PC-3 (cell line): ENCODE measurements at regions not wholly inside any gene's neighbourhood (a gene's known extent, or its start where the extent isn't known, plus 50 kb on each side); places are given as distances from the start of the nearest gene placed in this dataset.
"Not testable (repeated sequence)": the region's sequence is repeated elsewhere in the genome, so short reads cannot be mapped to it uniquely, and the experiment has no call there.

ENCODE experiments used
- ATAC-seq: fragments of 200-7000 bp; cut with Tn5 transposase; 2 replicates; pipeline ENCODE4 v1.9.1; 2020; ENCODE audit warnings: mild to moderate bottlenecking, moderate library complexity
- BruUV-seq: library from RNA; stranded (reverse); fragments of 400-500 nt; replicated peaks from 2 replicates; lab custom pipeline; 2021; lab: Mats Ljungman, UMichigan
- CTCF ChIA-PET: fragments of 300-600 bp; sonication (Branson Sonifier 250); formaldehyde crosslinking; loops from one replicate; lab custom pipeline; 2022; ENCODE audit warnings: antibody characterized with exemption; lab: Charles Lee
- POLR2A ChIA-PET: fragments of 300-600 bp; sonication (Branson Sonifier 250); formaldehyde crosslinking; loops from one replicate; lab custom pipeline; 2022; ENCODE audit warnings: antibody characterized with exemption; ENCODE audit not compliant: unreplicated experiment; lab: Charles Lee
- DNase-seq: peaks from one replicate; pipeline ENCODE4 v3.0.0-alpha.2; 2015
- H2AFZ ChIP-seq: fragments of 300-600 bp; sonication (generic); 2 replicates; pipeline ENCODE4 v1.6.0; 2016; ENCODE audit warnings: antibody characterized with exemption, low read length
- H3F3A ChIP-seq: fragments of 300-600 bp; sonication (generic); one replicate; pipeline ENCODE4 v1.6.0; 2017; ENCODE audit warnings: antibody characterized with exemption, low read length, control low read depth, mild to moderate bottlenecking; ENCODE audit not compliant: unreplicated experiment
- H3K27ac ChIP-seq: fragments of 300-600 bp; sonication (generic); 2 replicates; pipeline ENCODE4 v1.5.1; 2016; ENCODE audit warnings: mild to moderate bottlenecking, low read length
- H3K27me3 ChIP-seq: fragments of 300-600 bp; sonication (generic); 2 replicates; pipeline ENCODE4 v1.6.1; 2016; ENCODE audit warnings: low read length, mixed read lengths
- H3K36me3 ChIP-seq: fragments of 300-600 bp; sonication (generic); 2 replicates; pipeline ENCODE4 v1.6.1; 2016; ENCODE audit warnings: low read depth, mixed run types, low read length, mixed read lengths
- H3K4me1 ChIP-seq: fragments of 300-600 bp; sonication (generic); 2 replicates; pipeline ENCODE4 v1.5.1; 2016; ENCODE audit warnings: low read length; ENCODE audit not compliant: insufficient read depth
- H3K4me2 ChIP-seq: fragments of 300-600 bp; sonication (generic); 2 replicates; pipeline ENCODE4 v1.6.0; 2016; ENCODE audit warnings: low read length
- H3K4me3 ChIP-seq: fragments of 300-600 bp; sonication (generic); 2 replicates; pipeline ENCODE4 v1.5.1; 2016; ENCODE audit warnings: mild to moderate bottlenecking, low read length, mixed read lengths
- H3K79me2 ChIP-seq: fragments of 300-600 bp; sonication (generic); 2 replicates; pipeline ENCODE4 v1.6.1; 2017; ENCODE audit warnings: low read length, mixed read lengths
- H3K9ac ChIP-seq: fragments of 300-600 bp; sonication (generic); 2 replicates; pipeline ENCODE4 v1.6.0; 2016; ENCODE audit warnings: mild to moderate bottlenecking, low read length
- H3K9me2 ChIP-seq: fragments of 300-600 bp; sonication (generic); replicated peaks from 2 replicates; pipeline ENCODE4 v1.6.1; 2016; ENCODE audit warnings: mixed run types, low read length, mixed read lengths
- H3K9me3 ChIP-seq: fragments of 300-600 bp; sonication (generic); 2 replicates; pipeline ENCODE4 v1.6.1; 2016; ENCODE audit warnings: low read length, mixed read lengths
- H4K20me1 ChIP-seq: fragments of 300-600 bp; sonication (generic); 2 replicates; pipeline ENCODE4 v1.6.1; 2016; ENCODE audit warnings: low read length, mixed read lengths
- CTCF ChIP-seq: fragments of 300-600 bp; sonication (generic); conservative IDR thresholded peaks from 2 replicates; pipeline ENCODE4 v1.5.1; 2017; ENCODE audit warnings: antibody characterized with exemption, low read depth, mild to moderate bottlenecking, low read length
- EZH2 ChIP-seq: fragments of 300-600 bp; sonication (generic); IDR thresholded peaks from one replicate; pipeline ENCODE4 v1.6.1; 2017; ENCODE audit warnings: antibody characterized with exemption, mild to moderate bottlenecking, low read length; ENCODE audit not compliant: unreplicated experiment
- EZH2phosphoT487 ChIP-seq: fragments of 300-600 bp; sonication (generic); IDR thresholded peaks from 2 replicates; pipeline ENCODE4 v1.6.1; 2018; ENCODE audit warnings: mild to moderate bottlenecking, antibody characterized with exemption, low read length, borderline replicate concordance
- intact Hi-C: fragments of 100-400 bp; cut with micrococcal nuclease; formaldehyde crosslinking; loops from 2 replicates; pipeline ENCODE4 v1.9.0; 2023

- H3K9me3 ChIP-seq, H3K36me3 ChIP-seq, BruUV-seq, POLR2A ChIA-PET, H3K4me1 ChIP-seq, H3K9me2 ChIP-seq, H3F3A ChIP-seq, intact Hi-C loops, H3K27me3 ChIP-seq, CTCF ChIA-PET, H4K20me1 ChIP-seq, H3K79me2 ChIP-seq: not testable (repeated sequence)
- Histone ChIP-seq H3K9ac (peak overlapping the region; percentile 75), H3K27ac (peak overlapping the region; percentile 57), H3K4me2 (peak overlapping the region; percentile 74), H2AFZ (peak overlapping the region; percentile 68), H3K4me3 (peak overlapping the region; percentile 71)
- DNase-seq, result peak; percentile 64
- peak; percentile 84 for ATAC-seq
Observed at GRCh38 chr16:22436823-22437652, 62.6 kb upstream of the CDR2 start.

DNA sequence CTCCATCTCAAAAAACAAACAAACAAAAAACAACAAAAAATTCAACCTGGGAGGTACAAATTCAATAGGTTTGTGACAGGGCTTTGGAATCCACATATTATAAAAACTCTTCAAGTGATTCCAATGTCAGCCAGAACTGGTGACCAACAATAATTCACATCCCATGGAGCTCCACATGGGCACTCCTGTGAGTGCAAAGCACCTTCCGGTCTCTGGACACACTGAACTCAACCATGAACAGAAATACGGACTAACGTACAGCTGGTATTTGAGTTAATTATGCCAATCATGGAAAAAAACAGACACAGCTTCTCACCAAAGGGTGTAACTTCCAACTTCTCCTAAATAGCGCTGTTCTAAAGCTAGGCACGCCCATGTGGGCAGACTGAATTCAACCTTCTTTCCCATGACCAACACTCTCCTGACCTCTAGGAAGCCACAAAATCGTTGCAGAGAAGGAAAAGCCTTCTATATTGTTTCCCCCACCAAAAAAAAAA lies 62.0 kb upstream of the CDR2 start:
- H3K9me3 ChIP-seq, CTCF ChIA-PET, POLR2A ChIA-PET, H3K9me2 ChIP-seq, H3K27me3 ChIP-seq, H4K20me1 ChIP-seq, H3F3A ChIP-seq, DNase-seq, intact Hi-C loops, H3K36me3 ChIP-seq, H3K79me2 ChIP-seq, H3K4me1 ChIP-seq: not testable (repeated sequence)
- H3K4me3 ChIP-seq, result peak overlapping the region; percentile 71
- H3K27ac ChIP-seq, result peak overlapping the region; percentile 57
- H2AFZ ChIP-seq, result peak overlapping the region; percentile 68; the same call in 1 of the 2 replicates
- peak overlapping the region; percentile 75 for H3K9ac ChIP-seq
- peak; percentile 58 for ATAC-seq
- peak overlapping the region; percentile 74 for H3K4me2 ChIP-seq
- BruUV-seq, result TSS peak; percentile 56

- POLR2A ChIA-PET, result interaction anchor here (0.7 kb wide), 1 partner anchor 66 kb away, joined by 4 read pairs; no protein-coding TSS in a partner anchor
- CTCF ChIA-PET, intact Hi-C loops, H3K79me2 ChIP-seq, H3K36me3 ChIP-seq, H3K4me3 ChIP-seq, H4K20me1 ChIP-seq, ATAC-seq, DNase-seq, H3K9ac ChIP-seq, H3K9me3 ChIP-seq, H3K27me3 ChIP-seq, H3K4me2 ChIP-seq, H3K4me1 ChIP-seq, BruUV-seq, H2AFZ ChIP-seq, H3K27ac ChIP-seq, H3K9me2 ChIP-seq, H3F3A ChIP-seq: not testable (repeated sequence)
Observed at GRCh38 chr16:22431314-22431713, 56.9 kb upstream of the CDR2 start.

GRCh38 chr16:22428654-22429053 lies 54.2 kb upstream of the CDR2 start:
- Histone ChIP-seq H3K27ac (no peak overlapping the region), H3K36me3 (no peaks in the 10 kb centered on the region), H3F3A (no peaks in the 10 kb centered on the region), H4K20me1 (no peaks in the 10 kb centered on the region), H3K9me3 (no peaks in the 10 kb centered on the region), H3K9me2 (no peaks in the 10 kb centered on the region), H3K4me2 (no peak overlapping the region), H3K9ac (no peak overlapping the region), H2AFZ (no peak overlapping the region), H3K27me3 (no peaks in the 10 kb centered on the region), H3K79me2 (no peaks in the 10 kb centered on the region), H3K4me3 (no peak overlapping the region), H3K4me1 (no peaks in the 10 kb centered on the region)
- no peak for DNase-seq
- intact Hi-C loops, result no loop called here
- no peak for TF ChIP-seq EZH2
- no peak for TF ChIP-seq EZH2phosphoT487
- TF ChIP-seq CTCF, result no peak
- CTCF ChIA-PET, result no interaction called here
- POLR2A ChIA-PET, result no interaction called here
- ATAC-seq, result no peak
- no TSS peak for BruUV-seq
